RWPE2 (cell line): ENCODE measurements at regions not wholly inside any gene's neighbourhood (a gene's known extent, or its start where the extent isn't known, plus 50 kb on each side); places are given as distances from the start of the nearest gene placed in this dataset.
A peak's percentile ranks its signal among the peaks of the same experiment; 100 is the strongest.

Experiments used
- ATAC-seq: fragments of 200-7000 bp; cut with Tn5 transposase; 3 replicates; pipeline ENCODE4 v1.9.1; 2021; ENCODE audit warnings: low read depth
- DNase-seq: peaks from one replicate; pipeline ENCODE4 v3.0.0-alpha.2; 2020; ENCODE audit warnings: low spot score
- H3K27ac ChIP-seq: fragments of 450-650 bp; 2 replicates; pipeline ENCODE4 v1.5.1; 2017; ENCODE audit warnings: mild to moderate bottlenecking; ENCODE audit not compliant: poor library complexity, severe bottlenecking
- H3K27me3 ChIP-seq: fragments of 250-450 bp; sonication (Bioruptor Pico); 2 replicates; pipeline ENCODE4 v1.5.1; 2021; ENCODE audit warnings: mild to moderate bottlenecking, moderate library complexity; ENCODE audit not compliant: insufficient read depth, poor library complexity, severe bottlenecking
- H3K36me3 ChIP-seq: fragments of 250-450 bp; sonication (Bioruptor Pico); 2 replicates; pipeline ENCODE4 v1.5.1; 2020; ENCODE audit warnings: low read depth, mild to moderate bottlenecking, moderate library complexity
- H3K4me1 ChIP-seq: fragments of 250-450 bp; sonication (Bioruptor Pico); 2 replicates; pipeline ENCODE4 v1.5.1; 2021; ENCODE audit warnings: mild to moderate bottlenecking, moderate library complexity; ENCODE audit not compliant: insufficient read depth, poor library complexity, severe bottlenecking
- H3K4me3 ChIP-seq: fragments of 250-450 bp; sonication (Bioruptor Pico); 2 replicates; pipeline ENCODE4 v1.5.1; 2021; ENCODE audit warnings: mild to moderate bottlenecking, moderate library complexity; ENCODE audit not compliant: severe bottlenecking
- H3K9me3 ChIP-seq: fragments of 250-450 bp; sonication (Bioruptor Pico); 2 replicates; pipeline ENCODE4 v1.5.1; 2021; ENCODE audit warnings: mild to moderate bottlenecking, moderate library complexity; ENCODE audit not compliant: severe bottlenecking
- CTCF ChIP-seq: fragments of 450-650 bp; IDR thresholded peaks from one replicate; pipeline ENCODE4 v1.5.1; 2017; ENCODE audit warnings: mild to moderate bottlenecking, moderate library complexity; ENCODE audit not compliant: poor library complexity, severe bottlenecking

GRCh38 chr15:25186906-25187645, 232.3 kb downstream of the SNRPN start:
- TF ChIP-seq CTCF: no peak
- DNase-seq (peak; percentile 61), ATAC-seq (no peak)
- H3K9me3 ChIP-seq: peaks cover 50% of the 10 kb centered on the region
- H3K4me3 ChIP-seq: no peak overlapping the region
- H3K27me3 ChIP-seq: no peaks in the 10 kb centered on the region
- H3K4me1 ChIP-seq: no peaks in the 10 kb centered on the region
- no peak overlapping the region for H3K27ac ChIP-seq
- no peaks in the 10 kb centered on the region for H3K36me3 ChIP-seq

- Histone ChIP-seq H3K27ac (no peak overlapping the region), H3K4me1 (no peaks in the 10 kb centered on the region), H3K9me3 (peaks cover 49% of the 10 kb centered on the region), H3K36me3 (no peaks in the 10 kb centered on the region), H3K27me3 (no peaks in the 10 kb centered on the region), H3K4me3 (no peak overlapping the region)
- TF ChIP-seq CTCF: no peak
- ATAC-seq (no peak), DNase-seq (no peak)
Measured at GRCh38 chr15:25188051-25188450, 233.3 kb downstream of the SNRPN start.

- no peak overlapping the region for H3K4me3 ChIP-seq
- no peak for TF ChIP-seq CTCF
- no peaks in the 10 kb centered on the region for H3K27me3 ChIP-seq
- H3K9me3 ChIP-seq: peaks cover 51% of the 10 kb centered on the region
- no peak overlapping the region for H3K27ac ChIP-seq
- H3K36me3 ChIP-seq: no peaks in the 10 kb centered on the region
- H3K4me1 ChIP-seq: no peaks in the 10 kb centered on the region
- DNase-seq (no peak), ATAC-seq (no peak)
Measured at GRCh38 chr15:25188551-25189101, 233.8 kb downstream of the SNRPN start.

GRCh38 chr15:25189551-25189950, 234.8 kb downstream of the SNRPN start:
- Histone ChIP-seq H3K9me3 (peaks cover 51% of the 10 kb centered on the region), H3K27me3 (no peaks in the 10 kb centered on the region), H3K36me3 (no peaks in the 10 kb centered on the region), H3K4me1 (no peaks in the 10 kb centered on the region), H3K4me3 (no peak overlapping the region), H3K27ac (no peak overlapping the region)
- ATAC-seq (no peak), DNase-seq (no peak)
- no peak for TF ChIP-seq CTCF

- peaks cover 50% of the 10 kb centered on the region for H3K9me3 ChIP-seq
- no peaks in the 10 kb centered on the region for H3K36me3 ChIP-seq
- no peaks in the 10 kb centered on the region for H3K27me3 ChIP-seq
- H3K4me1 ChIP-seq: no peaks in the 10 kb centered on the region
- no peak for ATAC-seq
- no peak for TF ChIP-seq CTCF
- DNase-seq: no peak
- H3K27ac ChIP-seq: no peak overlapping the region
- H3K4me3 ChIP-seq: no peak overlapping the region
Measured at GRCh38 chr15:25192651-25193050, 237.9 kb downstream of the SNRPN start.
